ENCODE measurements at regions not wholly inside any gene's neighbourhood (a gene's known extent, or its start where the extent isn't known, plus 50 kb on each side); places are given as distances from the start of the nearest gene placed in this dataset.

GRCh38 chr14:55519473-55520080 is 60.4 kb upstream of the KTN1 start:
- Histone ChIP-seq H3K4me3 (no peak overlapping the region), H3K9me3 (no peaks in the 10 kb centered on the region), H3K4me1 (peaks cover 29% of the 10 kb centered on the region), H3K27ac (no peak overlapping the region), H3K36me3 (no peaks in the 10 kb centered on the region), H3K27me3 (no peaks in the 10 kb centered on the region)
- 56% methylated on average over 1 of the region's 1 CpG for WGBS
- DNase-seq (ENCODE audit: low spot score in 2 of 2), result no peak
- no peak for TF ChIP-seq POLR2A (IDR thresholded peaks at IDR 0.05)
- no peak for TF ChIP-seq CTCF (IDR thresholded peaks at IDR 0.05)
- TF ChIP-seq EP300 (IDR thresholded peaks at IDR 0.05), result no peak
- no peak for TF ChIP-seq POLR2AphosphoS5 (IDR thresholded peaks at IDR 0.05)

DNA sequence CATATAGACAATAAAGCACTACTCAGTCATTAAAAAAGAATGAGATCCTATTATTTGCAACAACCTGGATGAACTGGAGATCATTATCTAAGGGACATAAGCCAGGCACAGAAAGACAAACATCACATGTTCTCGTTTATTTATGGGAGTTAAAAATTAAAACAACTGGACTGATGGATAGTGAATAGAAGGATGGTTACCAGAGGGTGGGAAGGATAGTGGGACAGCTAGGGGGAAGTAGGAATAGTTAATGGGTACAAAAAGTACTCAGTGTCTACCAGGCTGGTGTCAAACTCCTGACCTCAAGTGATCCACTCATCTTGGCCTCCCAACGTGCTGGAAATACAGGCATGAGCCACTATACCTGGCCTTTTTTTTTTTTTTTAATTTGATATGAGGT is 56.7 kb upstream of the KTN1 start:
- DNase-seq (ENCODE audit: low spot score in 2 of 2), result no peak
- WGBS, result 69% methylated on average over 2 of the region's 2 CpGs

More for the DNA sequence above, 56.7 kb upstream of the KTN1 start:
- Histone ChIP-seq H3K27me3 (no peaks in the 10 kb centered on the region), H3K4me1 (peaks cover 18% of the 10 kb centered on the region), H3K27ac (no peak overlapping the region), H3K9me3 (no peaks in the 10 kb centered on the region), H3K4me3 (no peak overlapping the region), H3K36me3 (no peaks in the 10 kb centered on the region)
- TF ChIP-seq POLR2AphosphoS5 (IDR thresholded peaks at IDR 0.05) (no peak), EP300 (IDR thresholded peaks at IDR 0.05) (no peak), POLR2A (IDR thresholded peaks at IDR 0.05) (no peak), CTCF (IDR thresholded peaks at IDR 0.05) (no peak)
